Gastrocnemius medialis (tissue), 4 donors: ENCODE measurements at regions not wholly inside any gene's neighbourhood (a gene's known extent, or its start where the extent isn't known, plus 50 kb on each side); places are given as distances from the start of the nearest gene placed in this dataset.
"Not testable (repeated sequence)": the region's sequence is repeated elsewhere in the genome, so short reads cannot be mapped to it uniquely, and the experiment has no call there.

Source experiments
- ATAC-seq, 2 donors: fragments of 150-250 bp; one replicate each; pipeline ENCODE4 v1.9.1; 2016
- DNase-seq, 2 donors: peaks; one replicate each; pipeline ENCODE4 v3.0.0-alpha.2; 2019
- H3K27ac ChIP-seq, 4 donors: fragments of 200-600 bp; sonication (generic); 1 replicate in 1 of 4; 2 replicates in 3 of 4; pipeline ENCODE4 v1.5.1; 2016 to 2018; ENCODE audit warnings: mild to moderate bottlenecking in 2 of 4, moderate library complexity in 1 of 4
- H3K27me3 ChIP-seq, 3 donors: fragments of 200-600 bp; sonication (generic) in 2 of 3; 1 replicate in 1 of 3; 2 replicates in 2 of 3; pipeline versions ENCODE4 v1.5.1 to v1.6.0; 2016 to 2019; ENCODE audit warnings: mild to moderate bottlenecking in 1 of 3, moderate library complexity in 1 of 3
- H3K36me3 ChIP-seq, 2 donors: fragments of 200-600 bp; sonication (generic) in 1 of 2; one replicate each; pipeline ENCODE4 v1.5.1; 2017 to 2018
- H3K4me1 ChIP-seq, 2 donors: fragments of 200-600 bp; sonication (generic) in 1 of 2; one replicate each; pipeline ENCODE4 v1.5.1; 2016 to 2017; ENCODE audit warnings: mild to moderate bottlenecking in 2 of 2
- H3K4me3 ChIP-seq, 4 donors: fragments of 200-600 bp; sonication (generic) in 3 of 4; 1 replicate in 1 of 4; 2 replicates in 3 of 4; pipeline ENCODE4 v1.5.1; 2016 to 2019; ENCODE audit warnings: mild to moderate bottlenecking in 2 of 4
- H3K9me3 ChIP-seq, 3 donors: fragments of 200-600 bp; sonication (generic) in 2 of 3; 1 replicate in 1 of 3; 2 replicates in 2 of 3; pipeline ENCODE4 v1.5.1; 2016 to 2019
- POLR2A ChIP-seq, 2 donors: fragments of 450-650 bp; IDR thresholded peaks; one replicate each; pipeline ENCODE4 v1.6.1; 2017; ENCODE audit warnings: antibody characterized with exemption in 2 of 2, mild to moderate bottlenecking in 2 of 2, moderate library complexity in 2 of 2
- in situ Hi-C, 4 donors: fragments of 200-750 bp; cut with MboI; loops; one replicate each; pipeline versions ENCODE4 v1.15.0 to v1.8.0; 2017; ENCODE audit warnings: low sequenced_read_pairs in 4 of 4
- intact Hi-C: fragments of 100-400 bp; cut with DNase I; formaldehyde crosslinking; loops from one replicate; pipeline ENCODE4 v1.15.1; 2023; ENCODE audit warnings: low total_unique reads
- TF ChIP-seq, protein P1 (sequence below), 5 experiments: fragments of 450-650 bp in 3 of 5; fragments of 200-600 bp in 2 of 5; sonication (generic) in 2 of 5; IDR thresholded peaks in 4 of 5; conservative IDR thresholded peaks in 1 of 5; 1 replicate in 4 of 5; 2 replicates in 1 of 5; pipeline ENCODE4 v1.5.1; 2016 to 2019; ENCODE audit warnings: antibody characterized with exemption in 5 of 5, mild to moderate bottlenecking in 3 of 5, moderate library complexity in 3 of 5

DNA sequence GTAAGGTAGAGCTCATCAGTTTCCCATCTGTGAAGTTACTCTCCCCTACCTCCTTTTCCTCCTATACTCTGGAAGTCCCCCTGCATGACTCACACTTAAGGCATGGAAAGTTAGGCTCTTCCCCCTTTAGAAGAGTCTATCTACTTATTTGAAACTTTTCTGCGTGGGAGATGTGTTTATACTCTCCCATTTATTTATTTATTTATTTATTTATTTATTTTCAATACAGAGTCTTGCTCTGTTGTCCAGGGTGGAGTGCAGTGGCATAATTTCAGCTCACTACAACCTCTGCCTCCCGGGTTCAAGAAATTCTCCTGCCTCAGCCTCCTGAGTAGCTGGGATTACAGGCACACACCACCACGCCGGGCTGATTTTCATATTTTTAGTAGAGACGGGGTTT lies 107.5 kb upstream of the JCAD start:
- TF ChIP-seq POLR2A (IDR thresholded peaks at IDR 0.05), result no peak
- TF ChIP-seq, protein P1, sequence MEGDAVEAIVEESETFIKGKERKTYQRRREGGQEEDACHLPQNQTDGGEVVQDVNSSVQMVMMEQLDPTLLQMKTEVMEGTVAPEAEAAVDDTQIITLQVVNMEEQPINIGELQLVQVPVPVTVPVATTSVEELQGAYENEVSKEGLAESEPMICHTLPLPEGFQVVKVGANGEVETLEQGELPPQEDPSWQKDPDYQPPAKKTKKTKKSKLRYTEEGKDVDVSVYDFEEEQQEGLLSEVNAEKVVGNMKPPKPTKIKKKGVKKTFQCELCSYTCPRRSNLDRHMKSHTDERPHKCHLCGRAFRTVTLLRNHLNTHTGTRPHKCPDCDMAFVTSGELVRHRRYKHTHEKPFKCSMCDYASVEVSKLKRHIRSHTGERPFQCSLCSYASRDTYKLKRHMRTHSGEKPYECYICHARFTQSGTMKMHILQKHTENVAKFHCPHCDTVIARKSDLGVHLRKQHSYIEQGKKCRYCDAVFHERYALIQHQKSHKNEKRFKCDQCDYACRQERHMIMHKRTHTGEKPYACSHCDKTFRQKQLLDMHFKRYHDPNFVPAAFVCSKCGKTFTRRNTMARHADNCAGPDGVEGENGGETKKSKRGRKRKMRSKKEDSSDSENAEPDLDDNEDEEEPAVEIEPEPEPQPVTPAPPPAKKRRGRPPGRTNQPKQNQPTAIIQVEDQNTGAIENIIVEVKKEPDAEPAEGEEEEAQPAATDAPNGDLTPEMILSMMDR (IDR thresholded peaks at IDR 0.05 in 4 of 5, conservative IDR thresholded peaks at IDR 0.05 in 1 of 5), result no peak
- DNase-seq, result no peak
- Histone ChIP-seq H3K27ac (no peak overlapping the region), H3K4me1 (no peaks in the 10 kb centered on the region), H3K36me3 (no peaks in the 10 kb centered on the region), H3K27me3 (peaks cover 0 to 3% (median 0%) of the 10 kb centered on the region in 3 donors), H3K9me3 (no peaks in the 10 kb centered on the region), H3K4me3 (no peak overlapping the region)
- in situ Hi-C loops, result no loop called here
- intact Hi-C loops, result no loop called here
- no peak for ATAC-seq

DNA sequence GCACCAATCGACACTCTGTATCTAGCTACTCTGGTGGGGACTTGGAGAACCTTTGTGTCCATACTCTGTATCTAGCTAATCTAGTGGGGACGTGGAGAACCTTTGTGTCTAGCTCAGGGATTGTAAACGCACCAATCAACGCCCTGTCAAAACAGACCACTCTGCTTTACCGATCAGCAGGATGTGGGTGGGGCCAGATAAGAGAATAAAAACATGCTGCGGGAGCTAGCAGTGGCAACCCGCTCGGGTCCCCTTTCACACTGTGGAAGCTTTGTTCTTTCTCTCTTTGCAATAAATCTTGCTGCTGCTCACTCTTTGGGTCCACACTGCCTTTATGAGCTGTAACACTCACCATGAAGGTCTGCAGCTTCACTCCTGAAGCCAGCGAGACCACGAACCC lies 104.0 kb upstream of the JCAD start:
- H3K27ac ChIP-seq, H3K4me3 ChIP-seq, H3K4me1 ChIP-seq, in situ Hi-C loops, H3K27me3 ChIP-seq, H3K9me3 ChIP-seq, DNase-seq, intact Hi-C loops, ATAC-seq, H3K36me3 ChIP-seq: not testable (repeated sequence)

DNA sequence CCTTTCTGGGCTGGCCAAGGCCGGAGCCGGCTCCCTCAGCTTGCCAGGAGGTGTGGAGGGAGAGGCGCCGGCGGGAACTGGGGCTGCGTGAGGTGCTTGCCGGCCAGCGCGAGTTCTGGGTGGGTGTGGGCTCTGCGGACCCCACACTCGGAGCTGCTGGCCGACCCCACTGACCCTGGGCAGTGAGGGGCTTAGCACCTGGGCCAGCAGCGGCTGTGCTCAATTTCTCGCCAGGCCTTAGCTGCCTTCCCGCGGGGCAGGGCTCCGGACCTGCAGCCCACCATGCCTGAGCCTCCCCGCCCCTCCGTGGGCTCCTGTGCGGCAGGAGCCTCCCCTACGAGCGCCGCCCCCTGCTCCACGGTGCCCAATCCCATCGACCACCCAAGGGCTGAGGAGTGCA lies 103.4 kb upstream of the JCAD start:
- H3K4me3 ChIP-seq, H3K27me3 ChIP-seq, H3K36me3 ChIP-seq, intact Hi-C loops, in situ Hi-C loops, H3K27ac ChIP-seq, H3K9me3 ChIP-seq, ATAC-seq, DNase-seq, H3K4me1 ChIP-seq: not testable (repeated sequence)

DNA sequence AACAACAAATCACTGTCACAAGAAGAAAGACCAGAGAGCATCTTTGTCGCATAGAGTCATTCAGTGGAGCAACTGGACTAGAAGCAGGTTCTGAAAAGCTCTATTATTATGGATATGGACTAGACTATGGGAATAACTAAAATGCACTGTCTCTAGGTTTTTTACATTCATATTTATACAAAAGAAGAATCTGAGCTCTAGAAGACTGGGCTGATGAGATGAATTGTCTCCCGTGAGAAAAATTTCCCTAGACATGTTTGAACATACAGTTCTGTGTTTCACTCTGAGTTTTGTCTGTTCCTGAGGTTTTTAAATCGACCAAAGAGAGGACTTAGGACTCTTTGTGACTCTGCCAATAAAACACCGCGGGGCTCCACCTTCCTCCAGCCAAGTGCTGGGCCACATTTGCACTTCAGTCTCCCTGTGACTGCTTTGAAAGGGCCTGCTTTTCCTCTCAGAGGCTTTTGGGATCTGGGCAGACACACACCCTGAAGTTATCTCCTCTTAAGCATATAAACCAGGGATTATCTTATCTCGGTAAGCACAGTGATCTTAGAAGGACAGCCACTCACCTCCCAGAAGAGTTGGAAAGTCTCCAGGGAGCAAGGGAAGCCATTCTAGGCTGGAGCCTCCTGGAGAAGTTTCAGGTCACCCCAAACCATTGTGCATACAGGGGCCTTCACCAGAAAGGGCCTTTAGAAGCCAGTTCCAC lies 101.0 kb upstream of the JCAD start:
- H3K36me3 ChIP-seq, result no peaks in the 10 kb centered on the region
- intact Hi-C loops (no loop called here), in situ Hi-C loops (no loop called here)
- no peak for DNase-seq
- no peaks in the 10 kb centered on the region for H3K27me3 ChIP-seq
- ATAC-seq, result no peak
- H3K9me3 ChIP-seq, result no peaks in the 10 kb centered on the region
- TF ChIP-seq POLR2A (IDR thresholded peaks at IDR 0.05), result no peak
- TF ChIP-seq, protein P1 (IDR thresholded peaks at IDR 0.05 in 4 of 5, conservative IDR thresholded peaks at IDR 0.05 in 1 of 5), result no peak
- H3K27ac ChIP-seq, result no peak overlapping the region
- H3K4me1 ChIP-seq, result no peaks in the 10 kb centered on the region
- H3K4me3 ChIP-seq, result no peak overlapping the region

DNA sequence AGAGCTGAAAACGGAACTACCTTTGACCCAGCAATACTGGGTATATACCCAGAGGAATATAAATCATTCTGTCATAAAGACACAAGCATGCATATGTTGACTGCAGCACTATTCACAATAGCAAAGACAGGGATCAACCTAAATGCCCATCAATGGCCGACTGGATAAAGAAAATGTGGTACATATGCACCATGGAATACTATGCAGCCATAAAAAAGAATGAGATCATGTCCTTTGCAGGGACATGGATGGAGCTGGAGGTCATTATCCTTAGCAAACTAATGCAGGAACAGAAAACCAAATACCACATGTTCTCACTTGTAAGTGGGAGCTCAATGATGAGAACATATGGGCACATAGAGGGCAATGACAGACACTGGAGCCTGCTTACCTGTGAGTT lies 100.2 kb upstream of the JCAD start:
- H3K4me1 ChIP-seq, ATAC-seq, intact Hi-C loops: not testable (repeated sequence)

DNA sequence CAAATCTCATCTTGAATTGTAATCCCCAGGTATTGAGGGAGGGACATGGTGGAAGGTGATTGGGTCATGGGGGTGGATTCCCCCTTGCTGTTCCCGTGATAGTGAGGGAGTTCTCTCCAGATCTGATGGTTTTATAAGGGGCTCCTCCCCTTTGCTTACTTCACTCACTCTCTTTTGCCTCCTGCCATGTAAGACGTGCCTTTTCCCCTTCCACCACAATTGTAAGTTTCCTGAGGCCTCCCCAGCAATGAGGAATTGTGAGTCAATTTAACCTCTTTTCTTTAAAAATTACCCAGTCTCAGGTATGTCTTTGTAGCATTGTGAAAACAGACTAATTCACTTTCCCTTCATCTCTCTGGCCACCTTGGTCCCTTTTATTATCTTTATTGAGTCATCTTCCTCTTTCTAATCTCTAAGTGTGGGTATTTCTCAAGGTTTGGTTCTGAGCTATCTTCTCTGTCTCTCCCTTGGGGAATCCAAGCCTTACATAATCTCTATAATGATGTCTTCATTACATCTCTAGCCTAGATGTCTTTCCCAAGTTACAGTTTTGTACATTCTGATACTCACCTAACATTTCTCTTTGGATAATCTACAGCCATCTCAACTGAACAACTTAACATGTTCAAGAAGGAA lies 99.1 kb upstream of the JCAD start:
- in situ Hi-C loops, result no loop called here
- DNase-seq (no peak), ATAC-seq (no peak)
- Histone ChIP-seq H3K27me3 (no peaks in the 10 kb centered on the region), H3K27ac (no peak overlapping the region), H3K9me3 (no peaks in the 10 kb centered on the region), H3K36me3 (no peaks in the 10 kb centered on the region), H3K4me1 (no peaks in the 10 kb centered on the region), H3K4me3 (no peak overlapping the region)
- TF ChIP-seq, protein P1 (IDR thresholded peaks at IDR 0.05 in 4 of 5, conservative IDR thresholded peaks at IDR 0.05 in 1 of 5), result no peak
- TF ChIP-seq POLR2A (IDR thresholded peaks at IDR 0.05), result no peak
- intact Hi-C loops, result no loop called here

More for the DNA sequence above, 100.2 kb upstream of the JCAD start:
- H3K36me3 ChIP-seq, in situ Hi-C loops, DNase-seq, H3K9me3 ChIP-seq, H3K27me3 ChIP-seq, H3K27ac ChIP-seq, H3K4me3 ChIP-seq: not testable (repeated sequence)
